PC-3 (cell line): ENCODE measurements at regions not wholly inside any gene's neighbourhood (a gene's known extent, or its start where the extent isn't known, plus 50 kb on each side); places are given as distances from the start of the nearest gene placed in this dataset.

Experiments
- CTCF ChIP-seq: fragments of 300-600 bp; sonication (generic); conservative IDR thresholded peaks from 2 replicates; pipeline ENCODE4 v1.5.1; 2017; ENCODE audit warnings: antibody characterized with exemption, low read depth, mild to moderate bottlenecking, low read length
- EZH2 ChIP-seq: fragments of 300-600 bp; sonication (generic); IDR thresholded peaks from one replicate; pipeline ENCODE4 v1.6.1; 2017; ENCODE audit warnings: antibody characterized with exemption, mild to moderate bottlenecking, low read length; ENCODE audit not compliant: unreplicated experiment
- EZH2phosphoT487 ChIP-seq: fragments of 300-600 bp; sonication (generic); IDR thresholded peaks from 2 replicates; pipeline ENCODE4 v1.6.1; 2018; ENCODE audit warnings: mild to moderate bottlenecking, antibody characterized with exemption, low read length, borderline replicate concordance

DNA sequence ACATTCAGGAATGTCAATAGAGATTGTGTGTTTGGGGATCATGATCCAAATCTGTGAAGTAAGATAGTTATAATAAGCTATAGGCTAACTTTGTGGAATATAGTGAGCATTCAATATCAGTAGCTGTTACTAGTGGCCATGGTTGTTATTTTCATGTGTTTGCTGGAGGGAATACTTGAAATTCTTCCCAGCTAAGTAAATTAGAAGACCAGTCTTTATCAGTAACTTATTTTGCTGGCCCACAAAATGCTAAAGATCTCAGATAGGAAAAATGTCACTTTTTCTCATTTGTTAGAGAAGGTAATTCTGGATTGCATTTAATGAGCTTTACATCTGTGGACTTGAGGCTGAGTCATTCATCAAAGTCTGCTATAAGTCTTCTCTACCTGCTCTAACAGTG is 156.1 kb upstream of the LRRC7 start:
- TF ChIP-seq EZH2phosphoT487 (no peak), CTCF (no peak), EZH2 (no peak)
